Immature natural killer cell (primary cell): ENCODE measurements at regions not wholly inside any gene's neighbourhood (a gene's known extent, or its start where the extent isn't known, plus 50 kb on each side); places are given as distances from the start of the nearest gene placed in this dataset.
"Not testable (repeated sequence)": the region's sequence is repeated elsewhere in the genome, so short reads cannot be mapped to it uniquely, and the experiment has no call there.

Source experiments
- DNase-seq, 3 donors: peaks; one replicate each; pipeline ENCODE4 v3.0.0; 2022; ENCODE audit warnings: mixed read lengths in 1 of 3
- H3K27ac Mint-ChIP-seq, 6 donors: one replicate each; pipeline ENCODE4 v1.8.0; 2020; ENCODE audit warnings: mixed read lengths in 6 of 6, mild to moderate bottlenecking in 5 of 6, inconsistent platforms in 4 of 6, moderate library complexity in 3 of 6
- H3K27me3 Mint-ChIP-seq, 3 donors: one replicate each; pipeline ENCODE4 v1.8.0; 2020 to 2021; ENCODE audit warnings: low read depth in 3 of 3, mild to moderate bottlenecking in 3 of 3, mixed read lengths in 3 of 3, moderate library complexity in 3 of 3, inconsistent platforms in 1 of 3
- H3K36me3 Mint-ChIP-seq, 3 donors: one replicate each; pipeline ENCODE4 v1.8.0; 2020; ENCODE audit warnings: mixed read lengths in 3 of 3, inconsistent platforms in 2 of 3, mild to moderate bottlenecking in 2 of 3
- H3K4me1 Mint-ChIP-seq, 2 donors: one replicate each; pipeline ENCODE4 v1.8.0; 2020; ENCODE audit warnings: inconsistent platforms in 2 of 2, mild to moderate bottlenecking in 2 of 2, mixed read lengths in 2 of 2, moderate library complexity in 1 of 2
- H3K4me3 Mint-ChIP-seq, 5 donors: one replicate each; pipeline ENCODE4 v1.8.0; 2020; ENCODE audit warnings: mild to moderate bottlenecking in 5 of 5, mixed read lengths in 5 of 5, inconsistent platforms in 3 of 5, moderate library complexity in 3 of 5
- H3K9me3 Mint-ChIP-seq, 6 donors: one replicate each; pipeline ENCODE4 v1.8.0; 2020; ENCODE audit warnings: mild to moderate bottlenecking in 6 of 6, mixed read lengths in 6 of 6, inconsistent platforms in 4 of 6, moderate library complexity in 3 of 6

- not testable (repeated sequence) for H3K27me3 Mint-ChIP-seq, H3K4me1 Mint-ChIP-seq, H3K36me3 Mint-ChIP-seq, H3K4me3 Mint-ChIP-seq, DNase-seq, H3K9me3 Mint-ChIP-seq, H3K27ac Mint-ChIP-seq
Measured at GRCh38 chr6:71007298-71007697, 50.4 kb upstream of the B3GAT2 start.

GRCh38 chr6:71011871-71012371 is 55.1 kb upstream of the B3GAT2 start:
- Mint-ChIP-seq H3K9me3 (peaks cover 0 to 1% (median 0%) of the 10 kb centered on the region in 6 donors), H3K4me1 (no peaks in the 10 kb centered on the region), H3K27ac (no peak overlapping the region), H3K36me3 (no peaks in the 10 kb centered on the region), H3K27me3 (peaks cover 2 to 5% (median 5%) of the 10 kb centered on the region in 3 donors), H3K4me3 (no peak overlapping the region)
- DNase-seq, result no peak

GRCh38 chr6:71012866-71013469 is 56.1 kb upstream of the B3GAT2 start:
- Mint-ChIP-seq H3K4me1 (no peaks in the 10 kb centered on the region), H3K27ac (no peak overlapping the region), H3K4me3 (no peak overlapping the region), H3K9me3 (peaks cover 0 to 1% (median 0%) of the 10 kb centered on the region in 6 donors), H3K27me3 (peaks cover 2 to 5% (median 3%) of the 10 kb centered on the region in 3 donors), H3K36me3 (no peaks in the 10 kb centered on the region)
- peak in 2 of 3 donors; percentile 18 to 27 for DNase-seq

DNA sequence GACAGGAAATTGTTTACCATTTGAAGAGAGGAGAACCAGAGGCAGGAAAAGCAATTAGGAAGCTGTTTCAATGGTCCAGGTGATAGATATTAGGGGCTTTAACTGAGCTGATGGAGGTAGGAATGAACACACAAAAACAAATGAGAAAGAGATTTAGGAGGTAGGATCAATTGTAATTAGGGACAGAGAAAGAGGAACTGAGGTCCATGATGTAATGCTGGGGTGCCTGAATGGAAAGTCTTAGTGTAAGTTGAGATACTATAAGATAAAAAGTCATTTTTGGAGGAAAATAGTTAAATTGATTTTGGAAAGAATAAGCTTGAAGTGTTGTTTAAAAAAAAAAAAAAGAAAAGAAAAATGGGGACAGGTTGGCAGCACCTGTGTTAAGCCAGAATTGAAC is 58.5 kb upstream of the B3GAT2 start:
- Mint-ChIP-seq H3K4me1 (no peaks in the 10 kb centered on the region), H3K27me3 (peaks cover 2% of the 10 kb centered on the region in 3 donors), H3K9me3 (no peaks in the 10 kb centered on the region), H3K27ac (no peak overlapping the region), H3K4me3 (no peak overlapping the region), H3K36me3 (no peaks in the 10 kb centered on the region)
- no peak for DNase-seq

DNA sequence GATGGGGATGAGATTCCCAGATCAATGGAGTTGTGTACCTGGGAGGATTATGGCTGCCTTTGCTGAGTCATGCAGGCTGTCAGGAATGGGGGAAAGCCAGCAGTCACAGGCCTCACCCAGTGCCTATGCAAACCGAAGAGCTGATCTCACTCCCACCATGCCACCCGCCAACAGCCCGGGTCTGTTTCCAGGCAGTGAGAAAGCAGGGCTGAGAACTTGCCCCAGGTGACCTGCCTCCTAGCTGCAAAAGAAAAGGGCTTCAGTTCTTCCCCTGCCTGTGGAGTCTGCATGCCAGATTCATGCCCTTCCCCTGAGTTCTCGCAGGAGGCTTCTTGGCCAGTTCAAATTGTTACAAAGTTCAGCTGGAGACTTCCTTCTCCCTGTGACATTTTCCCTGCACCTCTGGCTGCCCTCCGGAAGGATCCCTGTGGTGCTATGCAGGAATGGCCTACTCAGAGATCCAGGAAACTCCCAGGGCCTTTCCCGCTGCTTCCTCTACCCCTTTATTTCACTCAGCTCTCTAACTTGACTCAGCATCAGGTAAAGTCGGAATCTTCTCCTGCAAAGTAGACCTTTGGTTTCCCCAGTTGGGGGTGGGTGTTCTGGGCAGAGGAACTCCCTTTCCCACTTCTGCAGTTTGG is 71.5 kb upstream of the B3GAT2 start:
- no peak overlapping the region for H3K4me3 Mint-ChIP-seq
- no peaks in the 10 kb centered on the region for H3K4me1 Mint-ChIP-seq
- DNase-seq, result no peak
- H3K9me3 Mint-ChIP-seq, result no peaks in the 10 kb centered on the region
- no peak overlapping the region for H3K27ac Mint-ChIP-seq
- peaks cover 0 to 4% (median 2%) of the 10 kb centered on the region in 3 donors for H3K27me3 Mint-ChIP-seq
- no peaks in the 10 kb centered on the region for H3K36me3 Mint-ChIP-seq

GRCh38 chr6:71028877-71029252 is 72.0 kb upstream of the B3GAT2 start:
- H3K36me3 Mint-ChIP-seq, result no peaks in the 10 kb centered on the region
- H3K27ac Mint-ChIP-seq, result no peak overlapping the region
- no peaks in the 10 kb centered on the region for H3K9me3 Mint-ChIP-seq
- peaks cover 0 to 4% (median 2%) of the 10 kb centered on the region in 3 donors for H3K27me3 Mint-ChIP-seq
- H3K4me1 Mint-ChIP-seq, result no peaks in the 10 kb centered on the region
- H3K4me3 Mint-ChIP-seq, result no peak overlapping the region
- no peak for DNase-seq

- Mint-ChIP-seq H3K27ac (no peak overlapping the region), H3K4me1 (no peaks in the 10 kb centered on the region), H3K4me3 (no peak overlapping the region), H3K36me3 (no peaks in the 10 kb centered on the region), H3K27me3 (peaks cover 0 to 4% (median 2%) of the 10 kb centered on the region in 3 donors), H3K9me3 (no peaks in the 10 kb centered on the region)
- no peak for DNase-seq
Measured at GRCh38 chr6:71029555-71029954, 72.7 kb upstream of the B3GAT2 start.

DNA sequence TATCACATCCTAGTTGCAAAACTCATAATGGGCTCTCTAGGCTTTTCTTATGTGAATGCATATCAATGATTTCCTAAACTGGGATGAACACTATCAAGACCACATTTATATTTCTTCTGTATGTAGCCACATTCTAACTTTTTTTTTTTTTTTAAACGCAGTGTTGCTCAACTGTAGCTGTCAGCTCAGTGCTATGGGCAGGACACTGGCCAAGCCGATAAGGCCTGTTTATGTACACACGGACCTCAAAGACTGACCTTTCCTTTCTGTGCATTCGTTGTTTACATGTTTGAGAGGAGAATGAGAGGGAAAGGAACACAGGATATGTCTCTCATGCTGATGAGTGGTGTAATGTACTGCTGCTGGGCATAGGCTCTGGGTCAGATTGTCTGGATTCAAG is 75.1 kb upstream of the B3GAT2 start:
- no peak for DNase-seq
- Mint-ChIP-seq H3K27ac (no peak overlapping the region), H3K9me3 (no peaks in the 10 kb centered on the region), H3K27me3 (peaks cover 0 to 14% (median 2%) of the 10 kb centered on the region in 3 donors), H3K4me1 (no peaks in the 10 kb centered on the region), H3K4me3 (no peak overlapping the region), H3K36me3 (no peaks in the 10 kb centered on the region)

- no peak overlapping the region for H3K4me3 Mint-ChIP-seq
- no peaks in the 10 kb centered on the region for H3K36me3 Mint-ChIP-seq
Measured at GRCh38 chr6:71033171-71033570, 76.3 kb upstream of the B3GAT2 start.

DNA sequence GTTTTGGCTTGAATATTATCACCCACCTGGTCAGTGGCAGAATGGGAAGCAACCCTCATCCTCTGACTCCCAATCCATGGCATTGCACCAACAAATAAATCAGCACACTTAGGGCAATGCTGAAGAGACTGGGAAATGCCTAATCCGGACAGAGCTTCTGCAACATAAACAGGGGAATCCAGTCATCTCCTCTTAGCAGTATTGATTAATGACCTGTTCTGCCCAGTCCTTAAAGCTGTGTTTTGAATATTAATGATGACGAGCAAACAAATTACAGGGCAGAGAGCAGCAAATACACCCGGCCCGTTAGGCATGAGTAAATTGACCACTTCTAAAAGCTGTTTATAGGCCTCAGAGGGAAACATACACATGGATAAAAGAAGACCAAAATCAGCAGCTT is 77.0 kb upstream of the B3GAT2 start:
- no peaks in the 10 kb centered on the region for H3K36me3 Mint-ChIP-seq
- no peaks in the 10 kb centered on the region for H3K4me1 Mint-ChIP-seq

More at GRCh38 chr6:71033171-71033570, 76.3 kb upstream of the B3GAT2 start:
- Mint-ChIP-seq H3K9me3 (no peaks in the 10 kb centered on the region), H3K27me3 (peaks cover 0 to 16% (median 2%) of the 10 kb centered on the region in 3 donors), H3K4me1 (no peaks in the 10 kb centered on the region), H3K27ac (no peak overlapping the region)
- DNase-seq, result no peak

DNA sequence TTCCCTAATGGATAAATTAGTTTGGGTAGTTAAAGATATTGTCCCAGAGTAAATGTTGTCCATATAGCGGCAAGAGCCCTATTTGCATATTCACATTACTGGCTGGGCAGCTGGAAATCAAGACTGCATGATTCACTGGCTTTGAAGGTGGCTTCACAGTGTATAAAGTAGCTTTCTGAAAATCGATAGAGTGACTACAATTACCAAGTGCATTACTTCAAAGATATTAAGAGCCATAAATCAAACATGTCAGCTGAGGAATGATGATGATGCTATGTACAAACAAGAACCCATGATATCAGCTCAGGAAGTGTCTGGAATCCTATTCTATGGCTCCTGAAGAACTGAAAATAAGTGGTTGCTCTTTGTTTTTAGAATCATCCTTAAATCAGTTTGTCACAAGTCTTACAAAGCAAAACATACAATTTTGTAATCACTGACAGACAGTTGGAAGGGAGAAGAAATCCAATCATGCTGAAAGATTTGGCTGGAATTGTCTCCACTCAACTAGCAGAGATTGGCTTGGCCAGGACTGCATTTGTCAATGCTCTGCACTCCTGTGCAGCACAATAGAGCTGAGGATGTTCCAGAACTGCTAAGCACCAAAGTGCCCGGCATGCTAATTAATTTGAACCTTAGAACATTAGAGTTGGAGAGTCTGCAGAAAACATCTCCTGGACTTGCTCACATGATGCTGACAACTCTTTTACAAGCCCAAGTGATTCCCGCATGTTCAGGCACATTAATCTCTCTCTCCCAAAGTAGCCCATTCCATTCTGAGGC is 77.9 kb upstream of the B3GAT2 start:
- Mint-ChIP-seq H3K9me3 (no peaks in the 10 kb centered on the region), H3K27ac (no peak overlapping the region), H3K4me3 (no peak overlapping the region), H3K4me1 (no peaks in the 10 kb centered on the region), H3K27me3 (peaks cover 0 to 16% (median 2%) of the 10 kb centered on the region in 3 donors), H3K36me3 (no peaks in the 10 kb centered on the region)
- DNase-seq, result no peak

More for the DNA sequence above, 77.0 kb upstream of the B3GAT2 start:
- no peak for DNase-seq
- Mint-ChIP-seq H3K4me3 (no peak overlapping the region), H3K27me3 (peaks cover 0 to 16% (median 2%) of the 10 kb centered on the region in 3 donors), H3K9me3 (no peaks in the 10 kb centered on the region), H3K27ac (no peak overlapping the region)

- no peak for DNase-seq
- peaks cover 0 to 16% (median 1%) of the 10 kb centered on the region in 3 donors for H3K27me3 Mint-ChIP-seq
- no peaks in the 10 kb centered on the region for H3K4me1 Mint-ChIP-seq
Measured at GRCh38 chr6:71035871-71036270, 79.0 kb upstream of the B3GAT2 start.

GRCh38 chr6:71038711-71039344 is 82.0 kb upstream of the B3GAT2 start:
- H3K9me3 Mint-ChIP-seq, result peaks cover 0 to 3% (median 0%) of the 10 kb centered on the region in 6 donors
- H3K4me3 Mint-ChIP-seq, result no peak overlapping the region
- no peaks in the 10 kb centered on the region for H3K36me3 Mint-ChIP-seq
- H3K4me1 Mint-ChIP-seq, result no peaks in the 10 kb centered on the region
- no peak overlapping the region for H3K27ac Mint-ChIP-seq
- H3K27me3 Mint-ChIP-seq, result peaks cover 2 to 12% (median 3%) of the 10 kb centered on the region in 3 donors
- no peak for DNase-seq

More at GRCh38 chr6:71035871-71036270, 79.0 kb upstream of the B3GAT2 start:
- Mint-ChIP-seq H3K36me3 (no peaks in the 10 kb centered on the region), H3K9me3 (no peaks in the 10 kb centered on the region), H3K27ac (no peak overlapping the region), H3K4me3 (no peak overlapping the region)

DNA sequence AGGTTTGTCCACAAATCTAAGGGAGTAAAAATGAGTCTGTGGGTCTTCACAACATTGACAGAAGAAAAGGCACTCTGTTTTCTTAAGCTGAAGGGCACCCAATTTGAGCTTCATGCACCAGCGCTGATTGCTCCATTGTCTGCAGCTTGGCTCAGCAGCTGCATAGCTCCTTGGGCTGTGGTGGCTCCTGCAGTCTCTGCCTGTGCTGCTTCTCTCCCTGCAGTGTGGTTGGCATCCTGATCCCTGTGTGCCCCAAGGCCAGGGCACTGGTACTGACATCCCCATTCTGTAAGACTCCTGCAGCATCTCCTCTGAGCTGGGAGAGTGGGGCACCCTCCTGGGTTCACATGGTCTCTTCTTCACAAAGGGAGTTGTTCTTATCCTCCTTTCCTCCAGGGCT is 83.2 kb upstream of the B3GAT2 start:
- Mint-ChIP-seq H3K27ac (no peak overlapping the region), H3K27me3 (peaks cover 2 to 12% (median 3%) of the 10 kb centered on the region in 3 donors), H3K4me3 (no peak overlapping the region), H3K36me3 (no peaks in the 10 kb centered on the region), H3K4me1 (no peaks in the 10 kb centered on the region), H3K9me3 (peaks cover 0 to 3% (median 0%) of the 10 kb centered on the region in 6 donors)
- DNase-seq, result no peak
